ENCODE measurements at regions not wholly inside any gene's neighbourhood (a gene's known extent, or its start where the extent isn't known, plus 50 kb on each side); places are given as distances from the start of the nearest gene placed in this dataset.
"Not testable (repeated sequence)": the region's sequence is repeated elsewhere in the genome, so short reads cannot be mapped to it uniquely, and the experiment has no call there.

- POLR2A ChIA-PET, H3K9me3 Mint-ChIP-seq: not testable (repeated sequence)
Observed at GRCh38 chr2:95762023-95763021, 170.5 kb downstream of the TRIM43 start.

GRCh38 chr2:95763074-95763473 lies 171.3 kb downstream of the TRIM43 start:
- H3K9me3 ChIP-seq; DNase-seq; H3K27ac ChIP-seq (ENCODE audit: low read length); POLR2A ChIA-PET; H3K4me3 Mint-ChIP-seq; H3K4me1 ChIP-seq (ENCODE audit: control insufficient read depth in 1 of 2, extremely low read depth in 1 of 2, insufficient read depth in 2 of 2, low read length in 2 of 2); H3K4me1 Mint-ChIP-seq; ATAC-seq (replicated peaks in 1 of 4); H3K36me3 ChIP-seq (ENCODE audit: control insufficient read depth in 2 of 2, extremely low read depth in 1 of 2, insufficient read depth in 1 of 2, low read length in 1 of 2); H3K27me3 ChIP-seq (replicated peaks in 1 of 2; ENCODE audit: control insufficient read depth in 2 of 2, extremely low read depth in 1 of 2, insufficient read depth in 2 of 2, low read length in 1 of 2); CTCF ChIA-PET; H3K9me3 Mint-ChIP-seq; H3K36me3 Mint-ChIP-seq; H3K27me3 Mint-ChIP-seq; H3K4me3 ChIP-seq (ENCODE audit: control insufficient read depth in 1 of 2, extremely low read depth in 1 of 2, low read length in 1 of 2); H3K27ac Mint-ChIP-seq: not testable (repeated sequence)
- WGBS (ENCODE audit: insufficient coverage), result no CpG with 5 or more reads among the region's 6 CpGs

More at GRCh38 chr2:95762023-95763021, 170.5 kb downstream of the TRIM43 start:
- H3K27ac ChIP-seq (ENCODE audit: low read length); H3K4me1 ChIP-seq (ENCODE audit: control insufficient read depth in 1 of 2, extremely low read depth in 1 of 2, insufficient read depth in 2 of 2, low read length in 2 of 2); H3K4me3 Mint-ChIP-seq; H3K36me3 ChIP-seq (ENCODE audit: control insufficient read depth in 2 of 2, extremely low read depth in 1 of 2, insufficient read depth in 1 of 2, low read length in 1 of 2); H3K9me3 ChIP-seq; H3K27ac Mint-ChIP-seq; H3K4me1 Mint-ChIP-seq; DNase-seq; H3K36me3 Mint-ChIP-seq; H3K27me3 ChIP-seq (replicated peaks in 1 of 2; ENCODE audit: control insufficient read depth in 2 of 2, extremely low read depth in 1 of 2, insufficient read depth in 2 of 2, low read length in 1 of 2); H3K4me3 ChIP-seq (ENCODE audit: control insufficient read depth in 1 of 2, extremely low read depth in 1 of 2, low read length in 1 of 2); H3K27me3 Mint-ChIP-seq; CTCF ChIA-PET; ATAC-seq (replicated peaks in 1 of 4): not testable (repeated sequence)
- WGBS (ENCODE audit: insufficient coverage), result 56% methylated on average over 8 of the region's 21 CpGs

GRCh38 chr2:95764966-95765365 lies 173.2 kb downstream of the TRIM43 start:
- H3K4me1 ChIP-seq (ENCODE audit: control insufficient read depth in 1 of 2, extremely low read depth in 1 of 2, insufficient read depth in 2 of 2, low read length in 2 of 2); H3K27me3 Mint-ChIP-seq; H3K27ac Mint-ChIP-seq; H3K36me3 Mint-ChIP-seq; H3K27ac ChIP-seq (ENCODE audit: low read length); POLR2A ChIA-PET; CTCF ChIA-PET; H3K4me1 Mint-ChIP-seq; H3K9me3 Mint-ChIP-seq; H3K36me3 ChIP-seq (ENCODE audit: control insufficient read depth in 2 of 2, extremely low read depth in 1 of 2, insufficient read depth in 1 of 2, low read length in 1 of 2); H3K27me3 ChIP-seq (replicated peaks in 1 of 2; ENCODE audit: control insufficient read depth in 2 of 2, extremely low read depth in 1 of 2, insufficient read depth in 2 of 2, low read length in 1 of 2); DNase-seq; H3K4me3 Mint-ChIP-seq; H3K9me3 ChIP-seq; H3K4me3 ChIP-seq (ENCODE audit: control insufficient read depth in 1 of 2, extremely low read depth in 1 of 2, low read length in 1 of 2); ATAC-seq (replicated peaks in 1 of 4): not testable (repeated sequence)
- WGBS (ENCODE audit: insufficient coverage), result 80% methylated on average over 1 of the region's 6 CpGs

- H3K4me3 Mint-ChIP-seq; H3K9me3 Mint-ChIP-seq; H3K27ac ChIP-seq (ENCODE audit: low read length); H3K36me3 Mint-ChIP-seq; H3K27ac Mint-ChIP-seq; ATAC-seq (replicated peaks in 1 of 4); DNase-seq; H3K27me3 ChIP-seq (replicated peaks in 1 of 2; ENCODE audit: control insufficient read depth in 2 of 2, extremely low read depth in 1 of 2, insufficient read depth in 2 of 2, low read length in 1 of 2); H3K27me3 Mint-ChIP-seq; H3K4me1 ChIP-seq (ENCODE audit: control insufficient read depth in 1 of 2, extremely low read depth in 1 of 2, insufficient read depth in 2 of 2, low read length in 2 of 2); H3K9me3 ChIP-seq; POLR2A ChIA-PET; H3K4me1 Mint-ChIP-seq; H3K4me3 ChIP-seq (ENCODE audit: control insufficient read depth in 1 of 2, extremely low read depth in 1 of 2, low read length in 1 of 2); H3K36me3 ChIP-seq (ENCODE audit: control insufficient read depth in 2 of 2, extremely low read depth in 1 of 2, insufficient read depth in 1 of 2, low read length in 1 of 2); CTCF ChIA-PET: not testable (repeated sequence)
- 74% methylated on average over 3 of the region's 11 CpGs for WGBS (ENCODE audit: insufficient coverage)
Observed at GRCh38 chr2:95765925-95766910, 174.4 kb downstream of the TRIM43 start.

GRCh38 chr2:95767531-95767930 lies 175.7 kb downstream of the TRIM43 start:
- H3K36me3 Mint-ChIP-seq; ATAC-seq (replicated peaks in 1 of 4); H3K27ac ChIP-seq (ENCODE audit: low read length); H3K4me3 ChIP-seq (ENCODE audit: control insufficient read depth in 1 of 2, extremely low read depth in 1 of 2, low read length in 1 of 2); H3K27me3 Mint-ChIP-seq; H3K27me3 ChIP-seq (replicated peaks in 1 of 2; ENCODE audit: control insufficient read depth in 2 of 2, extremely low read depth in 1 of 2, insufficient read depth in 2 of 2, low read length in 1 of 2); H3K4me1 Mint-ChIP-seq; H3K36me3 ChIP-seq (ENCODE audit: control insufficient read depth in 2 of 2, extremely low read depth in 1 of 2, insufficient read depth in 1 of 2, low read length in 1 of 2); POLR2A ChIA-PET; H3K9me3 ChIP-seq; H3K4me3 Mint-ChIP-seq; CTCF ChIA-PET; DNase-seq; H3K9me3 Mint-ChIP-seq; H3K4me1 ChIP-seq (ENCODE audit: control insufficient read depth in 1 of 2, extremely low read depth in 1 of 2, insufficient read depth in 2 of 2, low read length in 2 of 2); H3K27ac Mint-ChIP-seq: not testable (repeated sequence)
- no CpG with 5 or more reads among the region's 4 CpGs for WGBS (ENCODE audit: insufficient coverage)

- not testable (repeated sequence) for H3K4me1 ChIP-seq (ENCODE audit: control insufficient read depth in 1 of 2, extremely low read depth in 1 of 2, insufficient read depth in 2 of 2, low read length in 2 of 2); H3K27ac Mint-ChIP-seq
Observed at GRCh38 chr2:95767950-95768349, 176.1 kb downstream of the TRIM43 start.

More at GRCh38 chr2:95767950-95768349, 176.1 kb downstream of the TRIM43 start:
- H3K27me3 Mint-ChIP-seq; H3K9me3 Mint-ChIP-seq; ATAC-seq (replicated peaks in 1 of 4); H3K36me3 Mint-ChIP-seq; CTCF ChIA-PET; POLR2A ChIA-PET; H3K9me3 ChIP-seq; H3K27ac ChIP-seq (ENCODE audit: low read length); H3K27me3 ChIP-seq (replicated peaks in 1 of 2; ENCODE audit: control insufficient read depth in 2 of 2, extremely low read depth in 1 of 2, insufficient read depth in 2 of 2, low read length in 1 of 2); DNase-seq; H3K4me3 Mint-ChIP-seq; H3K36me3 ChIP-seq (ENCODE audit: control insufficient read depth in 2 of 2, extremely low read depth in 1 of 2, insufficient read depth in 1 of 2, low read length in 1 of 2); H3K4me1 Mint-ChIP-seq; H3K4me3 ChIP-seq (ENCODE audit: control insufficient read depth in 1 of 2, extremely low read depth in 1 of 2, low read length in 1 of 2): not testable (repeated sequence)
- WGBS (ENCODE audit: insufficient coverage), result 80% methylated on average over 1 of the region's 3 CpGs
